ENCODE measurements at regions not wholly inside any gene's neighbourhood (a gene's known extent, or its start where the extent isn't known, plus 50 kb on each side); places are given as distances from the start of the nearest gene placed in this dataset.
"Not testable (repeated sequence)": the region's sequence is repeated elsewhere in the genome, so short reads cannot be mapped to it uniquely, and the experiment has no call there.

DNA sequence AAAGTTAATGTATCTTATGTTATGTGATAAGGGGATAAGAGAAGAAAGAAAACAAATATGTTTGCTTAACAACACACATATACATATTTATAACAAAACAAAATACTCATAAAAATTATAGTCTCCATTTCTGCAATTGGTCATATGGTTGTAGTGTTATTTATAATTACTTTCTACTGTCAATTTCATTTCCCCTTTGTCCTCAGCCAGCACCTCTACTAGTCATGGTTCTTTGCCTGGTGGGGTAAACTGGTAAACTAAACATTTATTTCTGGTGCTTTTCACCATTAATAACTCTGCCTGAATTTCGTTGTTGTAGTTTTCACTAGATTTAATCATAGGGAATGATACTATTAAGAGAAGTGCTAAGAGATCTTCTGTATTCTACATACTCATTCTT lies 88.0 kb upstream of the ALCAM start:
- no peak for DNase-seq

DNA sequence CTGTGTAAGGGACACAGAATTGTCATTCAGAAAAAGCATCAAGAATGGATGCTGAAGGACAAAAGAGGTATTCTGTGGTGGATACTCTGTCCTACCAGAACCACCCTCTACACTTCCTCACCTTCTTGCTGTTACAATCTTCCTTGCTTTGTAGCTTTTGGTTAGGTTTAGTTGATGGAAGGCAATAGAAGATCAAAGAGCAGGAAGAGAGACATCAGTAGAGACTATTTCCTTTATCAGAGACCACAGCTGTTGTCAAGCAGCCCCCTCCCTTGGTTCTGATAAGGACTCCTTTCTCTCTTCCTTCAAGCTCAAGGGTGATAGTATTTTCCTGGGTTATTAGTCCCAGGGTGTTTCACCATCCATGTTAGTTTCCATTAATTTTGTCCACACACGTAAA lies 84.7 kb upstream of the ALCAM start:
- no peak for DNase-seq

DNA sequence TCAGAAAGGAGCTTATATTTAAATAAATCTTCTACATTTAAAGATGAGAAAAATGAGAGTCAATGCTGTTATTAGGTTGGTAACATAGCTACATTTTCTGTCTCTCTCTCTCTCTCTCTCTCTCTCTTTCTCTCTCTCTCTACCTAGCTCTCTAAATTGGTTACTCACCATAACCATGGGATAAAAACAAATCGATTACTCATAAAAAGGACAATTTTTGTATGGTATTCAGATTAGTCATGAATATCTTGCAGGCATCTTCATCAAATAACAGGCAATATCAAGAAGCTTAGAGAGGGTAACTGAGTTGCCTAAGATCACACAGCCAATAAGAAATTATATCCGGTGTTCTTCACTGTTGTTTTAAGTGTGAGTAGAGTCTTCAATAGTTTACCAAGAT lies 81.8 kb upstream of the ALCAM start:
- no peak for DNase-seq

DNA sequence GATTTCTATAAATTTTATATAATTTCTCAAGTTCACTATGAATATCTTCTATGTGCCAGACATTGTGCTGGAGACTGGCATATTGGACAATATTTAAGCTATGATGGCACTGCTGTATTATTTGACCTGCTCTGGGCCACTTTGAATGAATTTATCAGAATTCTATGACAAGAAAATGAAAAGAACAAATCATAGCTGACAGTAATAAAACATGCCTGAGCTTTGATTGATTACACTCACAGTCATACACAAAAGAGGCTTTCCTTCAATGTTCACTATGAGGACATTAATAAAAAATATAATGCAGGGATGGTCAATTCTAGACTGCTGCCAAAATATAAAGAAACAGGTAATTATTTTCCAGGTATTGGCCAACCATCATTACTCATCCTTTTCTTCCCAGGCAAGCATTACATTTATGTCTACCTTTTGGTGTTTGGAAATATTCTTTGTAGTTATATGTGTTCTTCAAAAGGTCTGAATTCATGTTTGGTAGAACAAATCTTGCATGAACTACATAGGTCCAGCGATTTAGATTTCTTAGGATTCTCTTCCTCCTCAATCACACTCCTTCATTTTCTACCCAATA lies 81.0 kb upstream of the ALCAM start:
- no peak for DNase-seq

DNA sequence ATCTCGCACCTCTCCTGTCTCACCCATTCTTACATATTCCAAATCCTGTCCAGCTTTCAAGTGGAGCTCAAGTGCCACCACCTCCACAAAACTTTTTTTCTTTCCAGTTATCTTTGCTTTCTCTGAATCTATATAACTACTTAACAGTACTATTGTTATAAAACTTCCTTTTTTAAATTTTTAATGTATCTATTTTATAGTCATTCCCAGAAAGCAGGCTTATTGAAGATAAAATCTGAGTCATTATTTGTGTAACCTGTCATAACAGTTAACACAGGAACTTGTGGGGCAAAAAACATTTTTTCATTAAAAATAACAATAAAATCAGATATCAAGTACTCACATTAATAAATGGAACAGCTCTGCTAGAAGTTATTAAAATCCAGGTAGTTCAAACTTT lies 73.3 kb upstream of the ALCAM start:
- DNase-seq: no peak

DNA sequence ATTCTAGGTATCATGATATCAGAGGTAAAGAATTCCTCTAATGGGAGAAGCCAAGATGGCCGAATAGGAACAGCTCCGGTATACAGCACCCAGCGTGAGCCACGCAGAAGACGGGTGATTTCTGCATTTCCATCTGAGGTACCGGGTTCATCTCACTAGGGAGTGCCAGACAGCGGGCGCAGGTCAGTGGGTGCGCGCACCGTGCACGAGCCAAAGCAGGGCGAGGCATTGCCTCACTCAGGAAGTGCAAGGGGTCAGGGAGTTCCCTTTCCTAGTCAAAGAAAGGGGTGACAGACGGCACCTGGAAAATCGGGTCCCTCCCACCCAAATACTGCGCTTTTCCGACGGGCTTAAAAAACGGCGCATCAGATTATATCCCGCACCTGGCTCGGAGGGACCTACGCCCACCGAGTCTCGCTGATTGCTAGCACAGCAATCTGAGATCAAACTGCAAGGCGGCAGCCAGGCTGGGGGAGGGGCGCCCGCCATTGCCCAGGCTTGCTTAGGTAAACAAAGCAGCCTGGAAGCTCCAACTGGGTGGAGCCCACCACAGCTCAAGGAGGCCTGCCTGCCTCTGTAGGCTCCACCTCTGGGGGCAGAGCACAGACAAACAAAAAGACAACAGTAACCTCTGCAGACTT lies 70.4 kb upstream of the ALCAM start:
- not testable (repeated sequence) for DNase-seq

DNA sequence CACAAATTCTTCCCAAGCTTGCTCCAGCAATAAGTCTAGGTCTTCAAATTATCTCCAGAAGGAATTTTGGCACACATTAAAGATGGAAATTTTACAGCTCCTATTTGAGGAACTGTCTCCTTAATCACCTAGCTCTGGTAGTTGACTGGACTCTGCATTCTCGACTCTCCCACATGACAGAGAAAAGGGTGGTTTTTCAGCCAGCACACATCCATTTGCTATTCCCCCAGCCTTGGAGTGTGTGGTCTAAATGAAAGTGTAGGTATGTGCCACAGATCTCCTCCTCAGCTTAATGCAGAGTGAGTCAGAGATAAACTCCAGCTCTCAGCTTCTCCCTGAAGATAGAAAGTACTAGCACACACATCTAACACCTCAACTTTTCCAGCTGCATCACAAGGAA lies 62.2 kb upstream of the ALCAM start:
- no peak for DNase-seq

DNA sequence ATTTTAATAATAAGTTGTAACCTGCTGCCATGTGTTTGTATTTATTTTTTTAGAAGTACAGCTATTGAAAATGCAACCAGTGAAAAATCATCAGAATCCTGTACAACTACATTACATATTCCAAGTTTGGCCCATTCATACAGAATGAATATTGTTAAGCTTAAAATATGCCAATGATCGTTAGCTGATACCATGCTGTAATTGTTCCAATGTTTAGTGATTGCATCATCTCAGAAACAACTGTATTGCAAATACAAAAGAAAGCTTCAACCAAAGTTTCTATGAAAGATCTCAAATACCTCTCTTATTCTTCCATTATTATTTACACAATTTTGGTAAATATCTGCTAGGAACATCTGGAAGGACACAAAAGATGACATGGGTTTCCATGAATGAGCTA lies 51.6 kb upstream of the ALCAM start:
- DNase-seq: no peak

DNA sequence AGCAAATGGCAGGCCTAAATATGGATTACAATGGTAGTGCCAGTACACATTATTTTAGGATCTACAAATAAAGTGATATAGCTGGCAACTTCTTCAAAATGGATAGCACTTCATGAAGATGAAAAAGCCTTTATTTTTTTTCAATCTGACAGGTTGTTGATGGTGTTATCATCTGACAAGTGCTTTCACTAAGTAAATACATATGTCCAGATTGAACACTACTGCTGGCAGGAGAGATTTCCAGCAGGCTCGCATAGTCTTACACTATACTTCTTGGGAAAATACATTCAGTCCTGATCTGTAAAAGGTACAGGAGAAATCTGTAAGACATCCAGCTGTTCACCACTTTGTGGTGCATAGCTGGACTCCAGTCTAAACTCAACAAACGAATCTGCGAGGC lies 50.9 kb upstream of the ALCAM start:
- no peak for DNase-seq

DNA sequence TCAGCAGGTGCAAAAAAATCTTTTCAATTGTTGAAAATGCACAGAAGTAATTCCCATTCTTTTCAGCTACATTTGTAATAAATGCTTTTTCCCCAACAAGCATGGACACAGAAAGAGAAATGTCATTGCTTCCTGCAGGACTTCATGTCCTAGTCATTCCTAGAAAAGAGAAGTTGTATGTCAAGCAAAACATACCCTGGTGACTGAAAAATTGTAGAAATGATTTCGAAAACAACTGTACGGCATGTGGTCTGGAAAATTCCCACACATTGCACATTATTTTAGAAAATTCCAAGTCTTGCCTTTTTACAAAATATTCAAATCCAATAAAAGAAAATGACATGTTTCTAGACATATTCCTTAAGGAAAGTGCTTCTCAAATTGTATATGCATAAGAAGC lies 50.4 kb upstream of the ALCAM start:
- no peak for DNase-seq
